KMS-11 (cell line): ENCODE measurements at regions not wholly inside any gene's neighbourhood (a gene's known extent, or its start where the extent isn't known, plus 50 kb on each side); places are given as distances from the start of the nearest gene placed in this dataset.

Experiments used
- H2AFZ ChIP-seq: fragments of 200-600 bp; sonication (generic); 2 replicates; pipeline ENCODE4 v1.6.1; 2016; ENCODE audit warnings: antibody characterized with exemption, mixed run types, low read depth
- H3K27ac ChIP-seq: fragments of 200-600 bp; sonication (generic); 2 replicates; pipeline ENCODE4 v1.6.1; 2016; ENCODE audit warnings: mild to moderate bottlenecking, mixed run types
- H3K27me3 ChIP-seq: fragments of 200-600 bp; sonication (generic); 2 replicates; pipeline ENCODE4 v1.6.1; 2017; ENCODE audit warnings: mild to moderate bottlenecking, low read depth, mixed run types, moderate library complexity; ENCODE audit not compliant: insufficient read depth
- H3K36me3 ChIP-seq: fragments of 200-600 bp; sonication (generic); 2 replicates; pipeline ENCODE4 v1.6.1; 2017; ENCODE audit warnings: mild to moderate bottlenecking, mixed run types; ENCODE audit not compliant: insufficient read depth
- H3K4me1 ChIP-seq: fragments of 200-600 bp; sonication (generic); 2 replicates; pipeline ENCODE4 v1.6.1; 2016; ENCODE audit warnings: mild to moderate bottlenecking, low read depth, mixed run types; ENCODE audit not compliant: poor library complexity, severe bottlenecking
- H3K4me2 ChIP-seq: fragments of 200-600 bp; sonication (generic); 2 replicates; pipeline ENCODE4 v1.7.0; 2016; ENCODE audit warnings: mild to moderate bottlenecking, mixed run types
- H3K4me3 ChIP-seq: fragments of 200-600 bp; sonication (generic); IDR thresholded peaks from 2 replicates; pipeline ENCODE4 v1.6.1; 2017; ENCODE audit warnings: low read depth, low read length, mixed read lengths; ENCODE audit not compliant: insufficient read depth
- H3K79me2 ChIP-seq: fragments of 200-600 bp; sonication (generic); 2 replicates; pipeline ENCODE4 v1.6.1; 2016; ENCODE audit warnings: low read depth, mixed run types; ENCODE audit not compliant: insufficient read depth
- H3K9ac ChIP-seq: fragments of 200-600 bp; sonication (generic); 2 replicates; pipeline ENCODE4 v1.6.1; 2016; ENCODE audit warnings: mild to moderate bottlenecking, mixed run types
- H4K20me1 ChIP-seq: fragments of 200-600 bp; sonication (generic); 2 replicates; pipeline ENCODE4 v1.6.1; 2016; ENCODE audit warnings: mild to moderate bottlenecking, mixed run types; ENCODE audit not compliant: insufficient read depth
- TF ChIP-seq, protein P1 (sequence below): fragments of 200-600 bp; sonication (generic); conservative IDR thresholded peaks from 2 replicates; pipeline ENCODE4 v1.6.1; 2017; ENCODE audit warnings: low read depth, mild to moderate bottlenecking, antibody characterized with exemption, low read length, moderate library complexity, mixed read lengths

DNA sequence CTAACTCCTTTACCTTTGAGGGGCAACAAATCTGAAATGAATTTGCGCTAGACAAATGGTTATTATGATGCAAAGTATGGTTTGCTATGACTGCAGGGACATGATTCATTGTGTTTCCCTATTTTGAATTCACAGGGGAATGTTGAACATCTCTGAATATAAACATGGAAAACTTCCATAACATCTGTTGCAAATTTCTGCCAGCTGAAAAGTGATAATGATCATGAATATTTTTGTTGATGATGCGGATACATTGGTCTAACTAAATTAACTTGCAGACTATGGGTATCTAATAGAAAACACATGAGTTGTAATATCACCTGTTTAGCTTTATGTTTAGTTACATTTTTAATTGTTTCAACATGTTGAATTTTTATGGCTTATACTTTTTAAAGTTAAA is 1325.5 kb downstream of the REEP3 start:
- Histone ChIP-seq H2AFZ (no peak overlapping the region), H3K79me2 (no peaks in the 10 kb centered on the region), H3K4me1 (no peaks in the 10 kb centered on the region), H3K4me3 (no peak overlapping the region), H3K27me3 (no peaks in the 10 kb centered on the region), H3K27ac (no peak overlapping the region), H4K20me1 (no peaks in the 10 kb centered on the region), H3K36me3 (no peaks in the 10 kb centered on the region), H3K9ac (no peak overlapping the region), H3K4me2 (no peak overlapping the region)
- TF ChIP-seq, protein P1, sequence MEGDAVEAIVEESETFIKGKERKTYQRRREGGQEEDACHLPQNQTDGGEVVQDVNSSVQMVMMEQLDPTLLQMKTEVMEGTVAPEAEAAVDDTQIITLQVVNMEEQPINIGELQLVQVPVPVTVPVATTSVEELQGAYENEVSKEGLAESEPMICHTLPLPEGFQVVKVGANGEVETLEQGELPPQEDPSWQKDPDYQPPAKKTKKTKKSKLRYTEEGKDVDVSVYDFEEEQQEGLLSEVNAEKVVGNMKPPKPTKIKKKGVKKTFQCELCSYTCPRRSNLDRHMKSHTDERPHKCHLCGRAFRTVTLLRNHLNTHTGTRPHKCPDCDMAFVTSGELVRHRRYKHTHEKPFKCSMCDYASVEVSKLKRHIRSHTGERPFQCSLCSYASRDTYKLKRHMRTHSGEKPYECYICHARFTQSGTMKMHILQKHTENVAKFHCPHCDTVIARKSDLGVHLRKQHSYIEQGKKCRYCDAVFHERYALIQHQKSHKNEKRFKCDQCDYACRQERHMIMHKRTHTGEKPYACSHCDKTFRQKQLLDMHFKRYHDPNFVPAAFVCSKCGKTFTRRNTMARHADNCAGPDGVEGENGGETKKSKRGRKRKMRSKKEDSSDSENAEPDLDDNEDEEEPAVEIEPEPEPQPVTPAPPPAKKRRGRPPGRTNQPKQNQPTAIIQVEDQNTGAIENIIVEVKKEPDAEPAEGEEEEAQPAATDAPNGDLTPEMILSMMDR: no peak

DNA sequence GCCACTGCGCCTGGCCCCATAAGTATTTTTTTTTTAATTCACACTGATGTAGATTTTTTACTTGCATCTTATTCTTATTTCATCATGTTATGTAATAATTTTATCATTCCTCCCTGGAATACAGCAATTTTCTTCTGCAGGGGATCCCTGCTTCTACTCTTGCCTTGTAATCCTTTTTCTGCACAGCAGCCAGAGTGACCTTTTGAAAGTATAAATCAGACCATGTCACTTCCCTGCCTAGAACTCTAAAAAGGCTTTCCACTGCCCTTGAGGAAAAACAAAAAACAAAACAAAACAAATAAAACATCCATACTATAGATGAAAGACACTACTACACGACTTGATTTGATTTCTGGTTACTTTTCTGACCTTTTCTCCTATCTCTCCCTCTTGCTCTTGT is 1334.7 kb downstream of the REEP3 start:
- Histone ChIP-seq H3K9ac (no peak overlapping the region), H3K4me2 (no peak overlapping the region), H3K4me1 (no peaks in the 10 kb centered on the region), H3K27me3 (no peaks in the 10 kb centered on the region), H2AFZ (no peak overlapping the region), H3K4me3 (no peak overlapping the region), H4K20me1 (no peaks in the 10 kb centered on the region), H3K27ac (no peak overlapping the region), H3K36me3 (no peaks in the 10 kb centered on the region), H3K79me2 (no peaks in the 10 kb centered on the region)
- TF ChIP-seq, protein P1: no peak

DNA sequence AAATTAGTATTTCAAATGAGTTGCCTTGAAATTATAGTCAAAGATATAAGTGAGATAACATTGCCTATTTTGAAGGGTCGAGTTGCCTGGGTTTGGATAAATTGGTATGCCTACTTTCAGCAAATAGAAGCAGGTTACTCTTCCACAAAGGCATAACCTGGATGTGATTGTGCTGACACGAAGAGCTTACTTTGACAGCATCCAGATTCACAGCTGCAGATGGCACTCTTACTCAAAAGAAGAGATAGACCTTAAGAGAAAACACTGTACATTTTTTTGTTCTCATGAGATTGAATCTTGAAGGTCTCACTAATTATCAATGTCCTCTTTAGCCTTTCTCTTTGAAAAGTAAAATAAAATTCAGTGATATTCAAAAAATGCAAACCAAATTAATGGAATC is 1338.7 kb downstream of the REEP3 start:
- H3K27me3 ChIP-seq: no peaks in the 10 kb centered on the region
- H3K27ac ChIP-seq: no peak overlapping the region
- no peak overlapping the region for H3K9ac ChIP-seq
- TF ChIP-seq, protein P1: no peak
- H3K79me2 ChIP-seq: no peaks in the 10 kb centered on the region
- H3K4me2 ChIP-seq: no peak overlapping the region
- no peak overlapping the region for H2AFZ ChIP-seq
- no peaks in the 10 kb centered on the region for H4K20me1 ChIP-seq
- H3K36me3 ChIP-seq: no peaks in the 10 kb centered on the region
- no peaks in the 10 kb centered on the region for H3K4me1 ChIP-seq
- no peak overlapping the region for H3K4me3 ChIP-seq

DNA sequence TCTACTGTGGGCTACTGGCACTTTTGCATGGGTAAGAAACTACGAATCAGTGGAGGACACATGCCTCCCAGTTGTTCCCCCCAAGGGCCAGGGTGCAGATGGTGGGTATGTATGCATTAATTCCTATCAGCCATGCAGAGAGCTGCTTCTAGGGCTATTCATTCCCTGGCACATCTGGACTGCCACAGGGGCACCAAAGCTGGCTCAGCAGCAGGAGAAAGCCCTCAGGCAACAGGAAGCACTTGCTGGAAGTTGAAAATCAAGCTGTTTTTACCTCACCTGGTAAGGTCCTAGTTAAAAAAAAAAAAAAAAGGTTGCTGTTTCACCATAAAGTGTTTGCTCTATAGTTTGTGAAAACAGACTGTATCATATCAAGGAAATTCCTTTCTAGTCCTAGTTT is 1342.6 kb downstream of the REEP3 start:
- Histone ChIP-seq H3K4me3 (no peak overlapping the region), H4K20me1 (no peaks in the 10 kb centered on the region), H3K27me3 (no peaks in the 10 kb centered on the region), H3K36me3 (no peaks in the 10 kb centered on the region), H3K4me2 (no peak overlapping the region), H3K79me2 (no peaks in the 10 kb centered on the region), H3K27ac (no peak overlapping the region), H3K4me1 (no peaks in the 10 kb centered on the region), H3K9ac (no peak overlapping the region), H2AFZ (no peak overlapping the region)
- TF ChIP-seq, protein P1: no peak
